Neutrophil (primary cell): ENCODE measurements at regions not wholly inside any gene's neighbourhood (a gene's known extent, or its start where the extent isn't known, plus 50 kb on each side); places are given as distances from the start of the nearest gene placed in this dataset.

Experiments
- H3K27ac ChIP-seq: fragments of 200-600 bp; sonication (generic); 2 replicates; pipeline ENCODE4 v1.5.1; 2016; ENCODE audit warnings: mild to moderate bottlenecking, moderate library complexity
- H3K27me3 ChIP-seq: fragments of 200-600 bp; sonication (generic); 2 replicates; pipeline ENCODE4 v1.6.0; 2016; ENCODE audit warnings: mild to moderate bottlenecking
- H3K36me3 ChIP-seq: fragments of 200-600 bp; sonication (generic); 2 replicates; pipeline ENCODE4 v1.5.1; 2017
- H3K4me1 ChIP-seq, 2 experiments: fragments of 200-600 bp in 1 of 2; sonication (generic) in 1 of 2; 1 replicate in 1 of 2; 2 replicates in 1 of 2; pipeline versions ENCODE4 v1.5.1 to v1.6.1; 2013 to 2016; ENCODE audit warnings: low read depth in 1 of 2, low read length in 1 of 2, mild to moderate bottlenecking in 1 of 2, moderate library complexity in 1 of 2; ENCODE audit not compliant: control insufficient read depth in 1 of 2, insufficient read depth in 1 of 2
- H3K4me3 ChIP-seq, 2 experiments: fragments of 200-600 bp in 1 of 2; sonication (generic) in 1 of 2; 1 replicate in 1 of 2; 2 replicates in 1 of 2; pipeline ENCODE4 v1.5.1; 2013 to 2016; ENCODE audit warnings: low read depth in 1 of 2, low read length in 1 of 2, mild to moderate bottlenecking in 1 of 2, moderate library complexity in 1 of 2
- H3K9me3 ChIP-seq: fragments of 200-600 bp; sonication (generic); 2 replicates; pipeline ENCODE4 v1.5.1; 2016
- TF ChIP-seq, protein P1 (sequence below): fragments of 200-600 bp; sonication (generic); IDR thresholded peaks from 2 replicates; pipeline ENCODE4 v1.5.1; 2016; ENCODE audit warnings: antibody characterized with exemption

DNA sequence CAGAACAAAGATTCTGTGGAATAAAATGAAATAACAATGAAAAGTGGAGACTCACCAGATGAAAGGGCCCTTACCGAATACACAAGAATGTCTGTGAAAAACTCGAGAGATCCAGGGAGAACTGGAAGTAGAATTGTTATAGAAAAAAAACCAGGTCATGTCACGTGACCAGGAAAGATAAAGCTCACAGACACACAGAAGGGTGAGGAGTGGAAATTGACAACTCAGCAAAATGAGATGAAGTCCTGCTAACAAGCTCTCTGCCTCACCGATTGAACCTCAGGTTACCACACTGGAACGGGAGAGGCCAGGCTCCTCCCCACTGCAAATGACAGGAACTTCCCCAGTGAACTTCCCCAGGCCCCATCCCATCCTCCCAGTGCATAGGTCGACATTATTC, 1618.0 kb upstream of the PCDH10 start:
- TF ChIP-seq, protein P1, sequence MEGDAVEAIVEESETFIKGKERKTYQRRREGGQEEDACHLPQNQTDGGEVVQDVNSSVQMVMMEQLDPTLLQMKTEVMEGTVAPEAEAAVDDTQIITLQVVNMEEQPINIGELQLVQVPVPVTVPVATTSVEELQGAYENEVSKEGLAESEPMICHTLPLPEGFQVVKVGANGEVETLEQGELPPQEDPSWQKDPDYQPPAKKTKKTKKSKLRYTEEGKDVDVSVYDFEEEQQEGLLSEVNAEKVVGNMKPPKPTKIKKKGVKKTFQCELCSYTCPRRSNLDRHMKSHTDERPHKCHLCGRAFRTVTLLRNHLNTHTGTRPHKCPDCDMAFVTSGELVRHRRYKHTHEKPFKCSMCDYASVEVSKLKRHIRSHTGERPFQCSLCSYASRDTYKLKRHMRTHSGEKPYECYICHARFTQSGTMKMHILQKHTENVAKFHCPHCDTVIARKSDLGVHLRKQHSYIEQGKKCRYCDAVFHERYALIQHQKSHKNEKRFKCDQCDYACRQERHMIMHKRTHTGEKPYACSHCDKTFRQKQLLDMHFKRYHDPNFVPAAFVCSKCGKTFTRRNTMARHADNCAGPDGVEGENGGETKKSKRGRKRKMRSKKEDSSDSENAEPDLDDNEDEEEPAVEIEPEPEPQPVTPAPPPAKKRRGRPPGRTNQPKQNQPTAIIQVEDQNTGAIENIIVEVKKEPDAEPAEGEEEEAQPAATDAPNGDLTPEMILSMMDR: no peak
- Histone ChIP-seq H3K36me3 (no peaks in the 10 kb centered on the region), H3K27me3 (no peaks in the 10 kb centered on the region), H3K4me3 (no peak overlapping the region), H3K9me3 (no peaks in the 10 kb centered on the region), H3K4me1 (no peaks in the 10 kb centered on the region), H3K27ac (no peak overlapping the region)

DNA sequence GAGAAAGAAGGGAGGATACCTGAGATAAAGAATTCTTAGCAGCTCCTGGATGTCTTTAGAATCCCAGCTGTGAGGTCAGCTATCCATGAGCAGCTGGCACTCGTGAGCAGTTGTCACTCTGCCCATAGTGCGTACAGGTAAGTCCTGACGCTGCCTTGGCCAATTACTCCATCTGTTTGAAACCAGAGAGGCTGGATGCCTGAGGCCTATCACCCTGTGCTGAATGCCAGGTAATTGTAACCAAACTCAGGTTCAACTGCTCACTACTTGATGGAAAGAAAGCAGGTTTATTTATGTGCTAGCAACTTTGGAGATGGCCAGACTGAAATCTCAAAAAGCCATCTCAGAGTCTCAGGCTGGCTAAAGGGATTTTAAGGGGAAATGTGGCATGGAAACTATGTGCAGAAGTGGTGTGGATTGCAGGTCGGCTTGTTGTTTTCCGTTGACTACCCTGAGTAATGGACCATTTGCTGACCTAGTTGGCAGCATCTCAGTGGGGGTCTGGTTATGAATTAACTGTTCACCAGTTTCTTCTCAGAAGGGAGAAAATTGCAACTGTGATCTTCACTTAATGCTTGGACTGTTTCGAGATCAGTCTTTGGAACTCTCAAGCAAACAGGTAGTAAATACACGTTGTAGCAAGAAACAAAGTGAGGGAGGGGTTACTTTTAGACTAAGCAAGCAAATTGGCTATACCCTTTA, 1614.0 kb upstream of the PCDH10 start:
- H3K4me3 ChIP-seq: no peak overlapping the region
- no peaks in the 10 kb centered on the region for H3K36me3 ChIP-seq
- H3K9me3 ChIP-seq: no peaks in the 10 kb centered on the region
- H3K27ac ChIP-seq: no peak overlapping the region
- TF ChIP-seq, protein P1: no peak
- no peaks in the 10 kb centered on the region for H3K4me1 ChIP-seq
- H3K27me3 ChIP-seq: no peaks in the 10 kb centered on the region

DNA sequence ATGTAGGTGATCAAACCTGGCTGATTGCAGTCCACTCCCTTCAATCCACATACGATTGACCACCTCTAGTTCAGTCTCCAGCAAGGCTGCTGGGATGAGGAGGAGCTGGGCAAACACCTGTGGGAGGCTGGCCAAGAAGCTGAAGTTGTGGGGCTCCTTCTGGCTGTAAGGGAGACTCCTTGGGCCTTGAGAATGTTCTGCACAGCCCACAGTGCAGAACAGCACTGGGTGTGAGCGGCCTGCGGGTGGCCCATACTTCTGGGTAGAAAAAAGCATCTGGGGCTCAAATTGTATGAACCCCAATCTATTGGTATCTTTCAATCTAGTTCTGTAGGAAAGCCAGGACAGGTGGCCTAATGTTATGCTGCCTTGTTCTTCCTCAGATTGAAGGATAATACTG, 1608.8 kb upstream of the PCDH10 start:
- H3K4me1 ChIP-seq: no peaks in the 10 kb centered on the region
- no peaks in the 10 kb centered on the region for H3K9me3 ChIP-seq
- H3K27ac ChIP-seq: no peak overlapping the region
- no peaks in the 10 kb centered on the region for H3K36me3 ChIP-seq
- H3K27me3 ChIP-seq: no peaks in the 10 kb centered on the region
- TF ChIP-seq, protein P1: no peak
- no peak overlapping the region for H3K4me3 ChIP-seq

DNA sequence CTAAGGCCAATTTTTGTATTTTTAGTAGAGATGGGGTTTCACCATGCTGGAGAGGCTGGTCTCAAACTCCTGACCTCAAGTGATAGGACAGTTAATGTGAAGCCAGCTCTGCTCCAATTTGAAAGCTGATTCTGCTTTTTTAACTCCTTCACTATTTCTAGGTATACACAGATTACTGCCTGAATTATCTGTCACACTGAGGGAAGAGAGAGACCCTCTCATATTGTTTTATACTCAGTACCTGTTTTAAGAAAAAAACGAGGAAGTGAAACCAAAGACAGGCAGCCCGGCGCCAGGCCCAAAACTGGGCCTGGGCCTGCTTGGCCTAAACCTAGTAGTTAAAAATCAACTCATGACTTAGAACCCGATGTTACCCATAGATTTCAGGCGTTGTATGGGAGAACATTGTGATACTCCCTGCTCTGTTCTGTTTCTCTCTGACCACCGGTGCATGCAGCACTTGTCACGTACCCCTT, 1601.5 kb upstream of the PCDH10 start:
- H3K27me3 ChIP-seq: no peaks in the 10 kb centered on the region
- no peaks in the 10 kb centered on the region for H3K36me3 ChIP-seq
- no peaks in the 10 kb centered on the region for H3K9me3 ChIP-seq
- H3K27ac ChIP-seq: no peak overlapping the region
- H3K4me1 ChIP-seq: no peaks in the 10 kb centered on the region
- TF ChIP-seq, protein P1: no peak
- no peak overlapping the region for H3K4me3 ChIP-seq

DNA sequence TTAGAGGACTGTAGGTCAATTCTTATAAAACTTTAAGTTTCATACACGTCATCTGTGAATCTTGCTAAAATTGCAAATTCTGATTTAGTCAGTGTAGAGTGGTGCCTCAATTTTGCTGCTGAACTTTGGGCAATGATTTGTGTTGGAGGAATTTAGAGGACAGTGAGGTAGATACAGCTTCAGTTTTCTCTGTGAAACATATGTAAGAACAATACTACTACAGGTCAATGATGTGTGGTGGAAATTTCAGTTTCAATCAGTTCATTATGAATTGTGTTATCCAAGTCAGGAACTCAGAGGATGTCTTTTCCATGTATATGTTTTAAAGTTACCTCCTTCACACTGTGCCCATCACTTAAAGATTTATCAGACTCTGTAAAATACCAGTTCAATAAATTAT, 1597.8 kb upstream of the PCDH10 start:
- Histone ChIP-seq H3K27ac (no peak overlapping the region), H3K27me3 (no peaks in the 10 kb centered on the region), H3K4me3 (no peak overlapping the region), H3K36me3 (no peaks in the 10 kb centered on the region), H3K9me3 (no peaks in the 10 kb centered on the region), H3K4me1 (no peaks in the 10 kb centered on the region)
- TF ChIP-seq, protein P1: no peak
